ENCODE measurements at regions not wholly inside any gene's neighbourhood (a gene's known extent, or its start where the extent isn't known, plus 50 kb on each side); places are given as distances from the start of the nearest gene placed in this dataset.
"Not testable (repeated sequence)": the region's sequence is repeated elsewhere in the genome, so short reads cannot be mapped to it uniquely, and the experiment has no call there.

GRCh38 chr6:145276756-145277155 is 458.6 kb downstream of the EPM2A start:
- ChIA-PET POLR2A (no interaction called here), CTCF (no interaction called here)
- Histone ChIP-seq H3K9me3 (ENCODE audit: control insufficient read depth, insufficient read depth, low read length) (no peaks in the 10 kb centered on the region), H3K27me3 (ENCODE audit: control insufficient read depth, insufficient read depth, low read length) (no peaks in the 10 kb centered on the region), H3K4me3 (ENCODE audit: low read depth, low read length) (no peak overlapping the region), H3K27ac (ENCODE audit: low read depth, low read length) (no peak overlapping the region)
- TF ChIP-seq CTCF (IDR thresholded peaks at IDR 0.05; ENCODE audit: low read depth, low read length): no peak
- DNase-seq (ENCODE audit: low read depth, low spot score): no peak

GRCh38 chr6:145277358-145278086 is 457.8 kb downstream of the EPM2A start:
- Histone ChIP-seq H3K4me3 (ENCODE audit: low read depth, low read length) (no peak overlapping the region), H3K27me3 (ENCODE audit: control insufficient read depth, insufficient read depth, low read length) (no peaks in the 10 kb centered on the region), H3K9me3 (ENCODE audit: control insufficient read depth, insufficient read depth, low read length) (no peaks in the 10 kb centered on the region), H3K27ac (ENCODE audit: low read depth, low read length) (no peak overlapping the region)
- no peak for TF ChIP-seq CTCF (IDR thresholded peaks at IDR 0.05; ENCODE audit: low read depth, low read length)
- POLR2A ChIA-PET: no interaction called here
- CTCF ChIA-PET: no interaction called here
- no peak for DNase-seq (ENCODE audit: low read depth, low spot score)

GRCh38 chr6:145278163-145278807 is 457.0 kb downstream of the EPM2A start:
- CTCF ChIA-PET: no interaction called here
- no peak overlapping the region for H3K4me3 ChIP-seq (ENCODE audit: low read depth, low read length)
- no peak overlapping the region for H3K27ac ChIP-seq (ENCODE audit: low read depth, low read length)
- H3K9me3 ChIP-seq (ENCODE audit: control insufficient read depth, insufficient read depth, low read length): no peaks in the 10 kb centered on the region
- no peak for DNase-seq (ENCODE audit: low read depth, low spot score)
- no peaks in the 10 kb centered on the region for H3K27me3 ChIP-seq (ENCODE audit: control insufficient read depth, insufficient read depth, low read length)
- TF ChIP-seq CTCF (IDR thresholded peaks at IDR 0.05; ENCODE audit: low read depth, low read length): no peak
- POLR2A ChIA-PET: no interaction called here

- TF ChIP-seq CTCF (IDR thresholded peaks at IDR 0.05; ENCODE audit: low read depth, low read length): no peak
- no peak overlapping the region for H3K4me3 ChIP-seq (ENCODE audit: low read depth, low read length)
- no peaks in the 10 kb centered on the region for H3K9me3 ChIP-seq (ENCODE audit: control insufficient read depth, insufficient read depth, low read length)
- CTCF ChIA-PET: interaction anchor here (0.6 to 0.7 kb wide), 2 partner anchors 9 to 20 kb away, joined by 3 read pairs; no protein-coding TSS in a partner anchor
- DNase-seq (ENCODE audit: low read depth, low spot score): no peak
- H3K27me3 ChIP-seq (ENCODE audit: control insufficient read depth, insufficient read depth, low read length): no peaks in the 10 kb centered on the region
- POLR2A ChIA-PET: no interaction called here
- H3K27ac ChIP-seq (ENCODE audit: low read depth, low read length): no peak overlapping the region
These were observed 455.8 kb downstream of the EPM2A start for GRCh38 chr6:145279551-145279950.

- no peak overlapping the region for H3K27ac ChIP-seq (ENCODE audit: low read depth, low read length)
- H3K27me3 ChIP-seq (ENCODE audit: control insufficient read depth, insufficient read depth, low read length): no peaks in the 10 kb centered on the region
- POLR2A ChIA-PET: no interaction called here
- CTCF ChIA-PET: interaction anchor here (0.6 to 0.7 kb wide), 2 partner anchors 9 to 20 kb away, joined by 3 read pairs; no protein-coding TSS in a partner anchor
- DNase-seq (ENCODE audit: low read depth, low spot score): no peak
- no peak for TF ChIP-seq CTCF (IDR thresholded peaks at IDR 0.05; ENCODE audit: low read depth, low read length)
- no peaks in the 10 kb centered on the region for H3K9me3 ChIP-seq (ENCODE audit: control insufficient read depth, insufficient read depth, low read length)
- no peak overlapping the region for H3K4me3 ChIP-seq (ENCODE audit: low read depth, low read length)
These were observed 455.3 kb downstream of the EPM2A start for GRCh38 chr6:145279993-145280392.

GRCh38 chr6:145283209-145283608 is 452.1 kb downstream of the EPM2A start:
- H3K9me3 ChIP-seq (ENCODE audit: control insufficient read depth, insufficient read depth, low read length); H3K4me3 ChIP-seq (ENCODE audit: low read depth, low read length); POLR2A ChIA-PET; CTCF ChIA-PET; DNase-seq (ENCODE audit: low read depth, low spot score); H3K27ac ChIP-seq (ENCODE audit: low read depth, low read length); H3K27me3 ChIP-seq (ENCODE audit: control insufficient read depth, insufficient read depth, low read length): not testable (repeated sequence)

Data from AG04450 (cell line).